ENCODE measurements at regions not wholly inside any gene's neighbourhood (a gene's known extent, or its start where the extent isn't known, plus 50 kb on each side); places are given as distances from the start of the nearest gene placed in this dataset.
"Not testable (repeated sequence)": the region's sequence is repeated elsewhere in the genome, so short reads cannot be mapped to it uniquely, and the experiment has no call there.

- DNase-seq = no peak
Measured at GRCh38 chr5:163005949-163006348, 431.4 kb upstream of the CCNG1 start.

GRCh38 chr5:163022582-163023128, 414.7 kb upstream of the CCNG1 start:
- DNase-seq = no peak

- DNase-seq = no peak
Measured at GRCh38 chr5:163023846-163024245, 413.5 kb upstream of the CCNG1 start.

- DNase-seq = no peak
Measured at GRCh38 chr5:163024936-163025335, 412.5 kb upstream of the CCNG1 start.

GRCh38 chr5:163033656-163034055, 403.7 kb upstream of the CCNG1 start:
- DNase-seq = no peak

- no peak for DNase-seq
Measured at GRCh38 chr5:163041254-163041653, 396.1 kb upstream of the CCNG1 start.

- no peak for DNase-seq
Measured at GRCh38 chr5:163079618-163080017, 357.8 kb upstream of the CCNG1 start.

GRCh38 chr5:163089230-163089629, 348.2 kb upstream of the CCNG1 start:
- peak in 1 of 14 donors; percentile 10 for DNase-seq

- peak in 1 of 14 donors; percentile 70 for DNase-seq
Measured at GRCh38 chr5:163089926-163090325, 347.5 kb upstream of the CCNG1 start.

- DNase-seq = no peak
Measured at GRCh38 chr5:163094492-163095180, 342.8 kb upstream of the CCNG1 start.

- no peak for DNase-seq
Measured at GRCh38 chr5:163104464-163104863, 332.9 kb upstream of the CCNG1 start.

GRCh38 chr5:163105456-163105855, 331.9 kb upstream of the CCNG1 start:
- DNase-seq = no peak

GRCh38 chr5:163106098-163106497, 331.3 kb upstream of the CCNG1 start:
- DNase-seq = no peak

GRCh38 chr5:163108351-163108750, 329.0 kb upstream of the CCNG1 start:
- no peak for DNase-seq

- DNase-seq = no peak
Measured at GRCh38 chr5:163115011-163115410, 322.4 kb upstream of the CCNG1 start.

- not testable (repeated sequence) for DNase-seq
Measured at GRCh38 chr5:163116618-163117017, 320.8 kb upstream of the CCNG1 start.

- no peak for DNase-seq
Measured at GRCh38 chr5:163134061-163134460, 303.3 kb upstream of the CCNG1 start.

GRCh38 chr5:163135849-163136248, 301.5 kb upstream of the CCNG1 start:
- no peak for DNase-seq

GRCh38 chr5:163161512-163161911, 275.9 kb upstream of the CCNG1 start:
- DNase-seq = no peak

GRCh38 chr5:163162645-163163044, 274.8 kb upstream of the CCNG1 start:
- no peak for DNase-seq

GRCh38 chr5:163163858-163164257, 273.5 kb upstream of the CCNG1 start:
- DNase-seq = no peak

- DNase-seq = no peak
Measured at GRCh38 chr5:163165277-163165676, 272.1 kb upstream of the CCNG1 start.

- not testable (repeated sequence) for DNase-seq
Measured at GRCh38 chr5:163170161-163170560, 267.2 kb upstream of the CCNG1 start.

- DNase-seq = no peak
Measured at GRCh38 chr5:163172540-163173338, 264.7 kb upstream of the CCNG1 start.

All from C1 segment of cervical spinal cord (tissue), 14 donors.